Thymus (tissue), 11 donors: ENCODE measurements at regions not wholly inside any gene's neighbourhood (a gene's known extent, or its start where the extent isn't known, plus 50 kb on each side); places are given as distances from the start of the nearest gene placed in this dataset.
"Not testable (repeated sequence)": the region's sequence is repeated elsewhere in the genome, so short reads cannot be mapped to it uniquely, and the experiment has no call there.

ENCODE experiments used
- DNase-seq, 9 donors: peaks; one replicate each; pipeline ENCODE4 v3.0.0-alpha.2; 2013; ENCODE audit warnings: low spot score in 9 of 9, low read depth in 6 of 9, missing footprints in 1 of 9
- H3K27ac ChIP-seq, 2 donors: one replicate each; pipeline ENCODE4 v1.5.1; 2013; ENCODE audit warnings: control low read depth in 1 of 2, low read depth in 1 of 2, low read length in 1 of 2, mild to moderate bottlenecking in 1 of 2, moderate library complexity in 1 of 2
- H3K27me3 ChIP-seq, 2 donors: one replicate each; pipeline ENCODE4 v1.5.1; 2013; ENCODE audit warnings: low read length in 1 of 2; ENCODE audit not compliant: control insufficient read depth in 2 of 2, insufficient read depth in 1 of 2
- H3K36me3 ChIP-seq, 2 donors: one replicate each; pipeline ENCODE4 v1.5.1; 2013; ENCODE audit warnings: low read length in 1 of 2, mild to moderate bottlenecking in 1 of 2, moderate library complexity in 1 of 2; ENCODE audit not compliant: control insufficient read depth in 2 of 2, insufficient read depth in 2 of 2
- H3K4me1 ChIP-seq, 2 donors: one replicate each; pipeline ENCODE4 v1.5.1; 2013; ENCODE audit warnings: low read length in 2 of 2; ENCODE audit not compliant: control insufficient read depth in 2 of 2, insufficient read depth in 2 of 2
- H3K4me3 ChIP-seq, 2 donors: one replicate each; pipeline ENCODE4 v1.5.1; 2013; ENCODE audit warnings: low read length in 2 of 2, control low read depth in 1 of 2, mild to moderate bottlenecking in 1 of 2
- H3K9me3 ChIP-seq, 2 donors: one replicate each; pipeline ENCODE4 v1.5.1; 2013; ENCODE audit warnings: low read length in 1 of 2, mild to moderate bottlenecking in 1 of 2; ENCODE audit not compliant: control insufficient read depth in 2 of 2, insufficient read depth in 1 of 2
- WGBS: extraction: QIAGEN DNeasy Blood & Tissue Kit; methylation state at CpG from one replicate; pipeline ENCODE4 v1.1.7; 2013; 5-methylcytosine and 5-hydroxymethylcytosine counted together
- donor health status: healthy.

GRCh38 chr5:171724468-171725204 lies 61.0 kb upstream of the SMIM23 start:
- H3K4me1 ChIP-seq: peaks cover 6 to 7% of the 10 kb centered on the region in 2 donors
- H3K9me3 ChIP-seq: no peaks in the 10 kb centered on the region
- no peak overlapping the region for H3K4me3 ChIP-seq
- 93% methylated on average over 15 of the region's 15 CpGs for WGBS
- no peaks in the 10 kb centered on the region for H3K36me3 ChIP-seq
- DNase-seq: no peak
- no peaks in the 10 kb centered on the region for H3K27me3 ChIP-seq
- H3K27ac ChIP-seq: no peak overlapping the region

GRCh38 chr5:171725205-171725601 lies 60.4 kb upstream of the SMIM23 start:
- WGBS: 91% methylated on average over 3 of the region's 3 CpGs
- Histone ChIP-seq H3K27me3 (no peaks in the 10 kb centered on the region), H3K4me3 (no peak overlapping the region), H3K4me1 (peaks cover 6 to 7% of the 10 kb centered on the region in 2 donors), H3K9me3 (no peaks in the 10 kb centered on the region), H3K27ac (no peak overlapping the region), H3K36me3 (no peaks in the 10 kb centered on the region)
- DNase-seq: no peak

GRCh38 chr5:171726819-171727218 lies 58.8 kb upstream of the SMIM23 start:
- H3K27ac ChIP-seq, H3K4me1 ChIP-seq, H3K4me3 ChIP-seq, H3K9me3 ChIP-seq, H3K27me3 ChIP-seq, DNase-seq, H3K36me3 ChIP-seq: not testable (repeated sequence)
- 100% methylated on average over 2 of the region's 2 CpGs for WGBS

GRCh38 chr5:171728686-171729085 lies 56.9 kb upstream of the SMIM23 start:
- H3K27ac ChIP-seq: no peak overlapping the region
- H3K4me1 ChIP-seq: no peaks in the 10 kb centered on the region
- WGBS: 8% methylated on average over 1 of the region's 1 CpG
- DNase-seq: no peak
- H3K9me3 ChIP-seq: no peaks in the 10 kb centered on the region
- H3K36me3 ChIP-seq: no peaks in the 10 kb centered on the region
- no peak overlapping the region for H3K4me3 ChIP-seq
- no peaks in the 10 kb centered on the region for H3K27me3 ChIP-seq
